H1 (cell line): ENCODE measurements at regions not wholly inside any gene's neighbourhood (a gene's known extent, or its start where the extent isn't known, plus 50 kb on each side); places are given as distances from the start of the nearest gene placed in this dataset.

ENCODE experiments used
- TF ChIP-seq, protein P1 (sequence below): IDR thresholded peaks from 2 replicates; pipeline ENCODE4 v1.6.1; 2011; ENCODE audit warnings: low read length, improper control_type of control experiment

DNA sequence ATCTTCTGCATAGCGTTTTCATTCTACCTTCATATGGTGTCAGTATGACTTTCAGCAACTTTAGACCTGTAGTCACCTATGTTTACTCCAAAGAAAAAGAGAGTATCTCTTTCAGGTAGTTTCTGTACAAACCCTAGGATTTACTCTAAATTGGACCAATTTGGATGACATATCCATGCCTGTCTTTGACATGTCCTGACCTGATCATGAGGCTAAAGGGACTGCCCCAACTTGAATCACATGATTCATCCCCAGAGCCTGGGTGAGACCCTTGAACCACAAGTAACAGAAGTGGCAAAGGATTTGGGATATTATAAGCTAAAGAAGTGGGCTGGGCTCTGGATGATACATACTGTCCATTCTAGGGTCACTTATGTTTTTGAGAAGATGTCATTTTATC lies 124.5 kb upstream of the CSNK1A1L start (continued):
- TF ChIP-seq, protein P1, sequence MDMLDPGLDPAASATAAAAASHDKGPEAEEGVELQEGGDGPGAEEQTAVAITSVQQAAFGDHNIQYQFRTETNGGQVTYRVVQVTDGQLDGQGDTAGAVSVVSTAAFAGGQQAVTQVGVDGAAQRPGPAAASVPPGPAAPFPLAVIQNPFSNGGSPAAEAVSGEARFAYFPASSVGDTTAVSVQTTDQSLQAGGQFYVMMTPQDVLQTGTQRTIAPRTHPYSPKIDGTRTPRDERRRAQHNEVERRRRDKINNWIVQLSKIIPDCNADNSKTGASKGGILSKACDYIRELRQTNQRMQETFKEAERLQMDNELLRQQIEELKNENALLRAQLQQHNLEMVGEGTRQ, result no peak
- TF ChIP-seq, all 59 proteins: peak for 0
